ENCODE measurements at regions not wholly inside any gene's neighbourhood (a gene's known extent, or its start where the extent isn't known, plus 50 kb on each side); places are given as distances from the start of the nearest gene placed in this dataset.

- Histone ChIP-seq H3K27me3 (ENCODE audit: control insufficient read depth in 4 of 4, insufficient read depth in 4 of 4, low read length in 3 of 4) (no peaks in the 10 kb centered on the region), H3K36me3 (ENCODE audit: control insufficient read depth in 4 of 4, insufficient read depth in 3 of 4, low read depth in 1 of 4, low read length in 3 of 4) (no peaks in the 10 kb centered on the region), H3K9ac (ENCODE audit: low read depth in 1 of 2, low read length in 2 of 2) (no peak overlapping the region), H3K4me3 (ENCODE audit: low read depth in 1 of 3, low read length in 3 of 3) (no peak overlapping the region), H3K9me3 (ENCODE audit: control insufficient read depth in 4 of 4, low read length in 3 of 4) (no peaks in the 10 kb centered on the region), H3K4me1 (ENCODE audit: control insufficient read depth in 4 of 4, insufficient read depth in 4 of 4, low read length in 3 of 4) (peaks cover 0 to 4% (median under 1%) of the 10 kb centered on the region in 4 donors), H3K27ac (ENCODE audit: low read depth in 1 of 2, low read length in 2 of 2) (no peak overlapping the region)
- WGBS: 87% methylated on average over 7 of the region's 7 CpGs
- TF ChIP-seq SP1 (IDR thresholded peaks at IDR 0.05) (no peak), ATF3 (IDR thresholded peaks at IDR 0.05) (no peak), MAX (IDR thresholded peaks at IDR 0.05) (no peak), RAD21 (IDR thresholded peaks at IDR 0.05) (no peak), JUND (IDR thresholded peaks at IDR 0.05) (no peak), CTCF (IDR thresholded peaks at IDR 0.05; ENCODE audit: low read depth, low read length, missing input control) (no peak), FOXA1 (IDR thresholded peaks at IDR 0.05) (no peak), RXRA (IDR thresholded peaks at IDR 0.05) (no peak), HNF4A (conservative IDR thresholded peaks at IDR 0.05) (no peak), EGR1 (IDR thresholded peaks at IDR 0.05; ENCODE audit: low read depth in 2 of 2) (no peak), REST (IDR thresholded peaks at IDR 0.05) (no peak), FOXA2 (IDR thresholded peaks at IDR 0.05) (no peak), GABPA (IDR thresholded peaks at IDR 0.05 in 1 of 2, conservative IDR thresholded peaks at IDR 0.05 in 1 of 2) (no peak), YY1 (IDR thresholded peaks at IDR 0.05) (no peak), TAF1 (conservative IDR thresholded peaks at IDR 0.05) (no peak), ZBTB33 (IDR thresholded peaks at IDR 0.05) (no peak), NR2F2 (IDR thresholded peaks at IDR 0.05) (no peak)
- no peak for DNase-seq (ENCODE audit: low spot score)
Observed at GRCh38 chr4:24002330-24002966, 112.6 kb upstream of the PPARGC1A start.
